ENCODE measurements at regions not wholly inside any gene's neighbourhood (a gene's known extent, or its start where the extent isn't known, plus 50 kb on each side); places are given as distances from the start of the nearest gene placed in this dataset.

DNA sequence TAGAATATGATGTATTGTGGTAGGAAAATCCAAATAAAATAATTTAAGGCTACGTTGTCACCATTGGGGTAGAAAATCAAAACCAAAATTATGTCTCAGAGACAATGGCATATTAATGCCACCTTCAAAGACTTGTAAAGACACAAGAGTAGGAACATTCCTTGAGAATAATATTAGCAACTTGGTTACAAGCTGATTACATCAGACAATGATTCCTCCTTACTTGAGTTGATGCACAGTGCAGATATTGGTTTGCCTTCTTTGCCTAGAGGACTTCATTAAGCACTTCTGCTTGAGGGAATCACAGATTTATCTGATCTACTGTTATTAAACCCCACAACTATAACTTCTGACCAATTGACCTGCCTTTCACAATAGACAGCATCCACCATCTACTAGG is 500.2 kb downstream of the CDH9 start:
- TF ChIP-seq EP300 (IDR thresholded peaks at IDR 0.05) = no peak
- TF ChIP-seq, protein P1, sequence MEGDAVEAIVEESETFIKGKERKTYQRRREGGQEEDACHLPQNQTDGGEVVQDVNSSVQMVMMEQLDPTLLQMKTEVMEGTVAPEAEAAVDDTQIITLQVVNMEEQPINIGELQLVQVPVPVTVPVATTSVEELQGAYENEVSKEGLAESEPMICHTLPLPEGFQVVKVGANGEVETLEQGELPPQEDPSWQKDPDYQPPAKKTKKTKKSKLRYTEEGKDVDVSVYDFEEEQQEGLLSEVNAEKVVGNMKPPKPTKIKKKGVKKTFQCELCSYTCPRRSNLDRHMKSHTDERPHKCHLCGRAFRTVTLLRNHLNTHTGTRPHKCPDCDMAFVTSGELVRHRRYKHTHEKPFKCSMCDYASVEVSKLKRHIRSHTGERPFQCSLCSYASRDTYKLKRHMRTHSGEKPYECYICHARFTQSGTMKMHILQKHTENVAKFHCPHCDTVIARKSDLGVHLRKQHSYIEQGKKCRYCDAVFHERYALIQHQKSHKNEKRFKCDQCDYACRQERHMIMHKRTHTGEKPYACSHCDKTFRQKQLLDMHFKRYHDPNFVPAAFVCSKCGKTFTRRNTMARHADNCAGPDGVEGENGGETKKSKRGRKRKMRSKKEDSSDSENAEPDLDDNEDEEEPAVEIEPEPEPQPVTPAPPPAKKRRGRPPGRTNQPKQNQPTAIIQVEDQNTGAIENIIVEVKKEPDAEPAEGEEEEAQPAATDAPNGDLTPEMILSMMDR (IDR thresholded peaks at IDR 0.05) = no peak

Data from tibial nerve (tissue), 4 donors.